Neuronal stem cell (in vitro differentiated cells): ENCODE measurements at regions not wholly inside any gene's neighbourhood (a gene's known extent, or its start where the extent isn't known, plus 50 kb on each side); places are given as distances from the start of the nearest gene placed in this dataset.

Experiments used
- DNase-seq: peaks from one replicate; pipeline ENCODE4 v3.0.0-alpha.2; 2013; ENCODE audit warnings: low spot score
- H2AFZ ChIP-seq: one replicate; pipeline ENCODE4 v1.6.1; 2013; ENCODE audit warnings: mild to moderate bottlenecking, low read length, inconsistent platforms
- H2AK5ac ChIP-seq: 2 replicates; pipeline ENCODE4 v1.6.1; 2013; ENCODE audit warnings: low read depth, mild to moderate bottlenecking, inconsistent platforms, low read length, moderate library complexity, mixed read lengths
- H2BK120ac ChIP-seq: 2 replicates; pipeline ENCODE4 v1.6.1; 2013; ENCODE audit warnings: low read depth, mild to moderate bottlenecking, inconsistent platforms, low read length, moderate library complexity, mixed read lengths
- H2BK12ac ChIP-seq: one replicate; pipeline ENCODE4 v1.6.1; 2013; ENCODE audit warnings: low read length, inconsistent platforms
- H2BK15ac ChIP-seq: 2 replicates; pipeline ENCODE4 v1.6.1; 2013; ENCODE audit warnings: mild to moderate bottlenecking, low read length, inconsistent platforms, mixed read lengths
- H2BK5ac ChIP-seq: one replicate; pipeline ENCODE4 v1.6.1; 2013; ENCODE audit warnings: inconsistent platforms, mild to moderate bottlenecking, low read length, moderate library complexity
- H3K14ac ChIP-seq: one replicate; pipeline ENCODE4 v1.6.1; 2013; ENCODE audit warnings: low read length, inconsistent platforms
- H3K18ac ChIP-seq: 2 replicates; pipeline ENCODE4 v1.6.1; 2013; ENCODE audit warnings: low read length, inconsistent platforms
- H3K23ac ChIP-seq: 2 replicates; pipeline ENCODE4 v1.6.1; 2013; ENCODE audit warnings: low read depth, mild to moderate bottlenecking, mixed read lengths, low read length, inconsistent platforms; ENCODE audit not compliant: poor library complexity
- H3K27ac ChIP-seq: replicated peaks from 3 replicates; pipeline ENCODE4 v1.5.1; 2013; ENCODE audit warnings: low read length, inconsistent platforms
- H3K27me3 ChIP-seq, 3 experiments: 2 replicates each; pipeline ENCODE4 v1.6.1; 2013; ENCODE audit warnings: low read length in 3 of 3, mild to moderate bottlenecking in 2 of 3, inconsistent platforms in 1 of 3, low read depth in 1 of 3, mixed read lengths in 1 of 3, moderate library complexity in 1 of 3; ENCODE audit not compliant: control insufficient read depth in 3 of 3, insufficient read depth in 3 of 3
- H3K36me3 ChIP-seq, 2 donors: replicated peaks in 1 of 2; 2 replicates each; pipeline ENCODE4 v1.6.1; 2013; ENCODE audit warnings: low read length in 2 of 2; ENCODE audit not compliant: control insufficient read depth in 2 of 2, insufficient read depth in 2 of 2
- H3K4ac ChIP-seq: 2 replicates; pipeline ENCODE4 v1.6.1; 2013; ENCODE audit warnings: inconsistent platforms, mild to moderate bottlenecking, low read length, moderate library complexity
- H3K4me1 ChIP-seq, 2 donors: 1 replicate in 1 of 2; 2 replicates in 1 of 2; pipeline ENCODE4 v1.6.1; 2013; ENCODE audit warnings: low read length in 2 of 2, low read depth in 1 of 2; ENCODE audit not compliant: control insufficient read depth in 2 of 2, insufficient read depth in 1 of 2
- H3K4me2 ChIP-seq: one replicate; pipeline ENCODE4 v1.6.1; 2013; ENCODE audit warnings: mild to moderate bottlenecking, low read length, inconsistent platforms; ENCODE audit not compliant: insufficient read depth, poor library complexity, severe bottlenecking
- H3K4me3 ChIP-seq, 2 donors: 2 replicates each; pipeline ENCODE4 v1.5.1; 2013; ENCODE audit warnings: low read length in 2 of 2, mild to moderate bottlenecking in 2 of 2, inconsistent platforms in 1 of 2, moderate library complexity in 1 of 2
- H3K79me1 ChIP-seq: one replicate; pipeline ENCODE4 v1.6.1; 2013; ENCODE audit warnings: low read depth, mild to moderate bottlenecking, inconsistent platforms, low read length, moderate library complexity
- H3K9ac ChIP-seq: one replicate; pipeline ENCODE4 v1.6.1; 2013; ENCODE audit warnings: mild to moderate bottlenecking, low read depth, low read length, inconsistent platforms; ENCODE audit not compliant: poor library complexity
- H3K9me3 ChIP-seq, 2 donors: replicated peaks in 1 of 2; 2 replicates each; pipeline versions ENCODE3 to v1.6.1; 2013; ENCODE audit warnings: low read length in 2 of 2, mild to moderate bottlenecking in 2 of 2, inconsistent platforms in 1 of 2, low read depth in 1 of 2, mixed read lengths in 1 of 2, moderate library complexity in 1 of 2; ENCODE audit not compliant: control insufficient read depth in 2 of 2, insufficient read depth in 1 of 2
- H4K8ac ChIP-seq: one replicate; pipeline ENCODE4 v1.6.1; 2013; ENCODE audit warnings: low read depth, mild to moderate bottlenecking, inconsistent platforms, low read length, moderate library complexity
- H4K91ac ChIP-seq: one replicate; pipeline ENCODE4 v1.6.1; 2013; ENCODE audit warnings: low read length, low read depth, mild to moderate bottlenecking, inconsistent platforms; ENCODE audit not compliant: poor library complexity
- WGBS, 2 donors: extraction: QIAGEN DNeasy Blood & Tissue Kit; methylation state at CpG; one replicate each; pipeline ENCODE4 v1.1.7; 2013; ENCODE audit warnings: missing lambda C conversion rate in 2 of 2, mixed read lengths in 1 of 2; ENCODE audit not compliant: insufficient read length in 2 of 2, insufficient replicate concordance in 1 of 2; ENCODE audit errors: extremely low coverage in 2 of 2; 5-methylcytosine and 5-hydroxymethylcytosine counted together

- H3K14ac ChIP-seq: no peak overlapping the region
- no peak overlapping the region for H4K8ac ChIP-seq
- no peak overlapping the region for H3K4me2 ChIP-seq
- H2BK12ac ChIP-seq: no peak overlapping the region
- DNase-seq: no peak
- no peak overlapping the region for H3K9ac ChIP-seq
- H3K9me3 ChIP-seq: peaks cover 4% of the 10 kb centered on the region in 2 donors
- H3K79me1 ChIP-seq: no peaks in the 10 kb centered on the region
- H4K91ac ChIP-seq: no peak overlapping the region
- no peak overlapping the region for H3K4ac ChIP-seq
- H3K36me3 ChIP-seq: no peaks in the 10 kb centered on the region
- no peak overlapping the region for H3K4me3 ChIP-seq
- no peak overlapping the region for H2AK5ac ChIP-seq
- H2BK15ac ChIP-seq: no peak overlapping the region
- H2BK120ac ChIP-seq: no peak overlapping the region
- H2BK5ac ChIP-seq: no peak overlapping the region
- H3K23ac ChIP-seq: no peak overlapping the region
- no peak overlapping the region for H3K18ac ChIP-seq
- peaks cover 0 to 2% of the 10 kb centered on the region in 2 donors for H3K4me1 ChIP-seq
- H2AFZ ChIP-seq: no peak overlapping the region
- no CpG with 5 or more reads among the region's 3 CpGs for WGBS, 2 donors
- no peak overlapping the region for H3K27ac ChIP-seq
- H3K27me3 ChIP-seq: no peaks in the 10 kb centered on the region
Measured at GRCh38 chr12:43117226-43117930, 434.6 kb downstream of the ADAMTS20 start.

DNA sequence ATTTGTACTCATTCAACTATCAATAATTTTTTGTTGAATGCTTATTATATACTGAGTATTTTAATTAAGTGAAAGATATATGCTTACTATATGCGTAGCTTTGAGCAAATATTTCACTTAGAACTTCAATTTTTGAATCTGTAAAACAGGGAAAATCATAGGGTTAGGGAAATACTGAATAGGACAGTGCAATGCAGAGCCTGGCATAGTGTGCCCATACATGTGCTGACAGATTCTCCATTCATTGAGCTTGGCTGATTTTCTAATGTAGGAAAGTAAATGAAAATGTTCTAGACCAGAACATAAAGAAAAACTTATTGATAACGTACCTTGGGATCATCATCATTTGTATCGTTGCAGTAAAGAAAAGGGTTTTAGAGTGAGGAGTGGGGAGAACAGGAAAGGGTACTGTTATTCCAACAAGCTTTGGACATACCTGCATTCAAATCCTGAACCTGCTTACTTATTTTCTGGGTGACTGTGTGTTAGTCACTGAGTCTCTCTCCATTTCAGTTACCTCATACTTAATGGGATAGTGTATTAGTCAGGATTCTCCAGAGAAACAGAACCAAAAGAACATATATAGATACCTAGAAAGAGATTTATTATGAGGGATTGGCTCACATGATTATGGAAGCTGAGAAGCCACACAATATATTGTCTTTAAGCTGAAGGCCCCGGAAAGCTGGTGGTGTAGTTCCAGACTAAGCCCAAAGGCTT, 436.4 kb downstream of the ADAMTS20 start:
- H3K27me3 ChIP-seq: no peaks in the 10 kb centered on the region
- H3K9me3 ChIP-seq: peaks cover 4% of the 10 kb centered on the region in 2 donors
- H3K18ac ChIP-seq: no peak overlapping the region
- H2BK15ac ChIP-seq: no peak overlapping the region
- no peak overlapping the region for H2BK120ac ChIP-seq
- no peak overlapping the region for H3K4me3 ChIP-seq
- no peak overlapping the region for H2BK5ac ChIP-seq
- no peaks in the 10 kb centered on the region for H3K79me1 ChIP-seq
- DNase-seq: no peak
- no peak overlapping the region for H2AK5ac ChIP-seq
- H3K4ac ChIP-seq: no peak overlapping the region
- no peak overlapping the region for H3K4me2 ChIP-seq
- no peak overlapping the region for H3K9ac ChIP-seq
- H3K36me3 ChIP-seq: no peaks in the 10 kb centered on the region
- no CpG with 5 or more reads among the region's 4 CpGs for WGBS, 2 donors
- H3K14ac ChIP-seq: no peak overlapping the region
- H3K4me1 ChIP-seq: peaks cover 3 to 4% of the 10 kb centered on the region in 2 donors
- H2BK12ac ChIP-seq: no peak overlapping the region
- H2AFZ ChIP-seq: no peak overlapping the region
- no peak overlapping the region for H3K27ac ChIP-seq
- no peak overlapping the region for H4K8ac ChIP-seq
- H3K23ac ChIP-seq: no peak overlapping the region
- H4K91ac ChIP-seq: no peak overlapping the region

DNA sequence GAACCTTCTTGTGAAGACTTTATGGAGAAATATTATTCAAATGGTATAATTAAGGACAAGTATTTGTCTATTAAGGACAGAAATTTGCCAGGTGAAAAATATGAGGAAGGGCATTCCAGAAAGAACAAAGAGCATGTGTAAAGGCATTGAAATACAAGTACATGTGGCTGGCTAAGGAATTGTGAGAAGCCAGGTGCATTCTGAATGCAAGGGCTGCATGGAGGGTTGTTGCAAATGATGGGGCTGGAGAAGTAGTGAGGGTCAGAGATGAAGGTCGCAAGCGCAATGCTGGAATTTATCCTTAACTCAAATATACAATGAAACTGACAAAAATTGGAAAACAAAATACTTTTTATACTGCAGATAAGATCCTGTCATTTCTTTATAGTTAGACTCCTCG, 437.7 kb downstream of the ADAMTS20 start:
- no CpG with 5 or more reads among the region's 3 CpGs for WGBS, 2 donors
- no peak overlapping the region for H2BK120ac ChIP-seq
- DNase-seq: no peak

DNA sequence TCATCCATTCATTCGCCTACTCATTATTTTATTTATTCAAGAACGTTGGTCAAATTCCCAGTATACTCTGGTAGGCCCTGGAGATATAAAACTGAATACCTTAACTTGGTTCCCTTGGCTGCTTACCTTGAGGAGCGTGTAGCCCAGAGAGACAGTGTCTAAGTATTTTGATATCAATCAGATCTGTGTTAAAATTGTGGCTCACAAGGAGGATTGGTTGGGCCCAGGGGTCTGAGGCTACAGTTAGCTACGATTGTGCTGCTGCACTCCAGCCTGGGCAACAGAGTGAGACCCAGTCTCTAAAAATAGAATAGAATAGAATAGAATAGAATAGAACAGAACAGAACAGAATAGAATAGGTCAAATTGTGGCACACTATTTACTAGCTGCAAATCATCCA, 438.4 kb downstream of the ADAMTS20 start:
- Histone ChIP-seq H2BK12ac (no peak overlapping the region), H3K4me2 (no peak overlapping the region), H3K9me3 (no peaks in the 10 kb centered on the region), H4K8ac (no peak overlapping the region), H4K91ac (no peak overlapping the region), H2BK5ac (no peak overlapping the region), H3K79me1 (no peaks in the 10 kb centered on the region), H2BK15ac (no peak overlapping the region), H3K4me1 (peaks cover 2 to 3% of the 10 kb centered on the region in 2 donors), H3K27me3 (no peaks in the 10 kb centered on the region), H2BK120ac (no peak overlapping the region), H3K27ac (no peak overlapping the region), H3K4ac (no peak overlapping the region), H2AFZ (no peak overlapping the region), H3K36me3 (no peaks in the 10 kb centered on the region), H3K9ac (no peak overlapping the region), H3K23ac (no peak overlapping the region), H3K4me3 (no peak overlapping the region), H3K18ac (no peak overlapping the region), H3K14ac (no peak overlapping the region), H2AK5ac (no peak overlapping the region)
- WGBS, 2 donors: no CpG with 5 or more reads among the region's 4 CpGs
- no peak for DNase-seq

More for the DNA sequence above, 437.7 kb downstream of the ADAMTS20 start:
- H2AFZ ChIP-seq: no peak overlapping the region
- H3K27ac ChIP-seq: no peak overlapping the region
- no peak overlapping the region for H3K23ac ChIP-seq
- H4K8ac ChIP-seq: no peak overlapping the region
- H3K18ac ChIP-seq: no peak overlapping the region
- no peak overlapping the region for H2BK12ac ChIP-seq
- no peak overlapping the region for H2AK5ac ChIP-seq
- H3K4me2 ChIP-seq: no peak overlapping the region
- H3K4ac ChIP-seq: no peak overlapping the region
- no peaks in the 10 kb centered on the region for H3K27me3 ChIP-seq
- no peak overlapping the region for H4K91ac ChIP-seq
- H3K14ac ChIP-seq: no peak overlapping the region
- no peak overlapping the region for H3K4me3 ChIP-seq
- H3K9ac ChIP-seq: no peak overlapping the region
- H3K4me1 ChIP-seq: peaks cover 2 to 3% of the 10 kb centered on the region in 2 donors
- no peak overlapping the region for H2BK5ac ChIP-seq
- H2BK15ac ChIP-seq: no peak overlapping the region
- H3K9me3 ChIP-seq: peaks cover 4% of the 10 kb centered on the region in 2 donors
- H3K79me1 ChIP-seq: no peaks in the 10 kb centered on the region
- H3K36me3 ChIP-seq: no peaks in the 10 kb centered on the region
